ENCODE measurements at regions not wholly inside any gene's neighbourhood (a gene's known extent, or its start where the extent isn't known, plus 50 kb on each side); places are given as distances from the start of the nearest gene placed in this dataset.

GRCh38 chr6:66902457-66902856, 1195.4 kb upstream of the EYS start:
- TF ChIP-seq TAF1 (IDR thresholded peaks at IDR 0.05; ENCODE audit: borderline replicate concordance, insufficient read depth, low read length) (no peak), POLR2AphosphoS5 (IDR thresholded peaks at IDR 0.05; ENCODE audit: low read depth, low read length) (no peak), FOXP2 (optimal IDR thresholded peaks at IDR 0.05; ENCODE audit: borderline replicate concordance, extremely low read depth, extremely low read length, insufficient read depth) (no peak)
- TF ChIP-seq, protein P1, sequence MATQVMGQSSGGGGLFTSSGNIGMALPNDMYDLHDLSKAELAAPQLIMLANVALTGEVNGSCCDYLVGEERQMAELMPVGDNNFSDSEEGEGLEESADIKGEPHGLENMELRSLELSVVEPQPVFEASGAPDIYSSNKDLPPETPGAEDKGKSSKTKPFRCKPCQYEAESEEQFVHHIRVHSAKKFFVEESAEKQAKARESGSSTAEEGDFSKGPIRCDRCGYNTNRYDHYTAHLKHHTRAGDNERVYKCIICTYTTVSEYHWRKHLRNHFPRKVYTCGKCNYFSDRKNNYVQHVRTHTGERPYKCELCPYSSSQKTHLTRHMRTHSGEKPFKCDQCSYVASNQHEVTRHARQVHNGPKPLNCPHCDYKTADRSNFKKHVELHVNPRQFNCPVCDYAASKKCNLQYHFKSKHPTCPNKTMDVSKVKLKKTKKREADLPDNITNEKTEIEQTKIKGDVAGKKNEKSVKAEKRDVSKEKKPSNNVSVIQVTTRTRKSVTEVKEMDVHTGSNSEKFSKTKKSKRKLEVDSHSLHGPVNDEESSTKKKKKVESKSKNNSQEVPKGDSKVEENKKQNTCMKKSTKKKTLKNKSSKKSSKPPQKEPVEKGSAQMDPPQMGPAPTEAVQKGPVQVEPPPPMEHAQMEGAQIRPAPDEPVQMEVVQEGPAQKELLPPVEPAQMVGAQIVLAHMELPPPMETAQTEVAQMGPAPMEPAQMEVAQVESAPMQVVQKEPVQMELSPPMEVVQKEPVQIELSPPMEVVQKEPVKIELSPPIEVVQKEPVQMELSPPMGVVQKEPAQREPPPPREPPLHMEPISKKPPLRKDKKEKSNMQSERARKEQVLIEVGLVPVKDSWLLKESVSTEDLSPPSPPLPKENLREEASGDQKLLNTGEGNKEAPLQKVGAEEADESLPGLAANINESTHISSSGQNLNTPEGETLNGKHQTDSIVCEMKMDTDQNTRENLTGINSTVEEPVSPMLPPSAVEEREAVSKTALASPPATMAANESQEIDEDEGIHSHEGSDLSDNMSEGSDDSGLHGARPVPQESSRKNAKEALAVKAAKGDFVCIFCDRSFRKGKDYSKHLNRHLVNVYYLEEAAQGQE (IDR thresholded peaks at IDR 0.05; ENCODE audit: insufficient read depth in 1 of 2, low read depth in 2 of 2, low read length in 2 of 2): no peak
